GM19025 (cell line): ENCODE measurements at regions not wholly inside any gene's neighbourhood (a gene's known extent, or its start where the extent isn't known, plus 50 kb on each side); places are given as distances from the start of the nearest gene placed in this dataset.
"Not testable (repeated sequence)": the region's sequence is repeated elsewhere in the genome, so short reads cannot be mapped to it uniquely, and the experiment has no call there.

Experiments used
- ATAC-seq: cut with Tn5 transposase; IDR thresholded peaks from one replicate; pipeline ENCODE4 v1.9.1; 2021; ENCODE audit warnings: mild to moderate bottlenecking, low read depth, moderate library complexity; ENCODE audit not compliant: unreplicated experiment

DNA sequence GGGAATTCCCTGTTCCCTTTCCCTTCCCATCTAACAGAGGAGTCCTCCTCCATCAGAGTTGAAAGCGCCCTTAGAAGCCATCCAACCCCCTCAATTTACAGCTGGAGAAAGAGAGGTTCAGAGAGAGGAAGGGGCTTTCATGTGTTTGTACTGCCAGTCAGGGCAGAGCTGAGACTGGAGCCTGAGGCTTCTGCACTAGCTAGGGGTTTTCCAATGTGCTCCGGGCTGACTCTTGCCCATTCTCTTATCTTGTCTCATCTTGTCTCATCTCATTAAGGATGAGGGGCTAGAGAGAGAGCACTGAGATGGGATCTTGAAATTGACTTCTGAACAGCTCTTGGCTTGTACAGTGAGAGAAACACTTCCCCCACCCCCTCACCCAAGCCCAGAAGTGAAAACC is 67.4 kb upstream of the SHB start:
- ATAC-seq: no peak

DNA sequence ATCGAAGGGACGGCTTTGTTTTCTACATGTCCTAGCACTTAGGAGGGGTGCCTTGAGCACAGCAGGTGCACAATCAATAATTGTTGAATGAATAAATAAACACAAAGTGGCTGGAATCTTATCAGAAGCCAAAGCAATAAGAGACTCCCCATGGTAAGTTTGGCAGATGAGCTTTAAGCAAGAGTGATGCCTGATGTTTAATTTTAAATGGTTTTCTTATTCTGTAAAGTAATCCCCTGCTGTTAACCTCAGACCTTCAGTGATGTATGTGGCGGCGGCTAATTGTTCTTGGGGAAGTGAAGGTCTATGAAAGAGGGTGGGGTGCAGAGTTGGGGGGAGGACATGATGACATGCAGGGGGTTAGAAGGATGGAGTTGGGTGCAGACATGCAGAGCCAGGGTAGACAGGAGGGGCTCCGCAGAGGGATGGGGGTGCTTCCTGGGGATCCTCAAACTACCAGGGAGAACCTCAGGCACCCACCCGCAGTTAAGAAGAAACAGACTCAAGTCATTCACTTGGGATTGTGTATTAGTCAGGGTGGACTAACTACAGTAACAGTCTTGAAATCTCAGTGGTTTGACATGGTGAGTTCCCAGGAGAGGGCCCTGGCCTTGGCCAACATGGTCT is 65.7 kb upstream of the SHB start:
- ATAC-seq: no peak

DNA sequence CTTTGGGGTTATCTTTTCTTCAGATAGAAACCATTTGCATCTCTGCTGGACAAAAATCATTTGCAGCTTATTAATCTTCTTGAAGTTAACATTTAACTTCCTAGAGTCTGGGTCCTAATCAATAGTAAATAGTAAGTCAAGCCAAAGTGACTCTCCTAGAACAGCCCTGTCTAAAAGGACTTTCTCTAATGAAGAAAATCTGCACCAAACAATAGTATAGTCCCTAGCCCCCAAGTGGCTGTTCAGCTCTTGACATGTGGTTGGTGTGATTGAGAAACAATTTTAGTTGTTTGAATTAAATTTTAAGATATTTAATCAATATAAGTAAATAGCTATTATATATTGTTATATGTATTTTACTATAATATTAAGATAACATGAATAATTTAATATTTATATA is 64.6 kb upstream of the SHB start:
- no peak for ATAC-seq

DNA sequence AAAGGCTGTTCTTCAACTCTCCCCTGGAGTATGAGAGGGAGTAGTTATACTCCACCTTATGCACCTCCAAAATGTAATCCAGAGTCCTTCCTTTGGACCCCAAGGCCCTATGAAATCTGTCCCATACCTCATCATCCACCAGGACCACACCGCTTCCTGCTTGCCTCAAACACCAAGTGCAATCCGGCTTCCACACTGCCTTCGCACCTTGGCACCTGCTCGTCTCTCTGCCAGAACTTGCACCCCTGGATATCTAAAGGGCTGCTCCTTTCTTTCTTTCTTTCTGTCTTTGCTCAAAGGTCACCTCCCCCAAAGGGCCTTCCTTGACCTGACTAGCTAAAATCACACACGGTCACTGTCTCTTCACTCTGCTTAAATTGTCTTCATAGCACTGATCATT is 63.9 kb upstream of the SHB start:
- no peak for ATAC-seq

DNA sequence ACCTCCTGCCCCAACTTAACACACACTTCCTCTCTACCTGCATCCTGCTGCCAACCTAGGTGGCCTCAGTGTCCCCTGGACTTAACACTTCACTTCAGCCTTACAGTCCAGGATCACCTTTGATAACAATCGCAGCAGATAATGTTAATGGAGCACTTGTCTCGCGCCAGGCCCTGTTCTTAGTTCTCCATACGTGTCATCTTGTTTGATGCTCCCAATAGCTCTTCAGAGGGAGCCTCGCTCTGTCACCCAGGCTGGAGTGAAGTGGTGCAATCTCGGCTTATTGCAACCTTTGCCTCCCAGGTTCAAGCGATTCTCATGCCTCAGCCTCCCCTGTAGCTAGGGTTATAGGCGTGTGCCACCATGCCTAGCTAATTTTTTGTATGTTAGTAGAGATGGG is 62.7 kb upstream of the SHB start:
- ATAC-seq: no peak

DNA sequence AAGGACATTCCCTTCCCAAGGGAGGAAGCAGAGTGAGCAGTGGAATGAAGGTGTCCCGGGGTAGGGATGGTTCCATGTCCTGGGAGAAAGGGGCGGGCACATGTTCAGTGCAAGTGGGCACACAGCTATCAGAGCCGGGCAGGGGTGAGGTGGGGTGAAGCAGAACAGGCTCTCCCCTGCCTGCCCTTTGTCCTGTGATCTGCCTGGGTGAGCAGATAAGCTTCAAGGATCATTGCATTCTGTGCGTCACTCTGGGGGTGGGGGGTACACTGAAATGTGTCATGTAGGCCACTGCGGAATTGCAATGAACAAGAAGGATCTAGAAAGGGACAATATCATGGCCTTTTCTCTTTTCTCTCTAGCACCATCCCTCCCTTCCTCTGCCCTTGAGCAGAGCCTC is 61.7 kb upstream of the SHB start:
- no peak for ATAC-seq

DNA sequence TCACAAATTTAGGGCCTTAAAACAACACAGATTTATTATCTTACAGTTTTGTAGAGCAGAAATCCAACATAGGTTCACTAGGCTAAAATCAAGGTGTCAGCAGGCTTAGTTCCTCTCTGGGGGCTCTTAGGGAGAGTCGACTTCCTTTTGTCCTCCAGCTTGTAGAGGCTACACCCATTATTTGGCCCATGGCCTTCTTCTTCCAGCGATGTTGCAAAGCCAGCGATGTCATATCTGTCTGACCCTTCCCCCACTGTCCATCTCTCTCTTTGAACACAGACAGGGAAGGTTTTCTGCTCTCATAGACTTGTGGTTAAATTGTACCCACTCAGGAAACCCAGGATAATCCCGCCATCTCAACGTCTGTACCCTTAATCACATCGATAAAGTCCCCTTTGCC is 60.3 kb upstream of the SHB start:
- ATAC-seq: no peak

DNA sequence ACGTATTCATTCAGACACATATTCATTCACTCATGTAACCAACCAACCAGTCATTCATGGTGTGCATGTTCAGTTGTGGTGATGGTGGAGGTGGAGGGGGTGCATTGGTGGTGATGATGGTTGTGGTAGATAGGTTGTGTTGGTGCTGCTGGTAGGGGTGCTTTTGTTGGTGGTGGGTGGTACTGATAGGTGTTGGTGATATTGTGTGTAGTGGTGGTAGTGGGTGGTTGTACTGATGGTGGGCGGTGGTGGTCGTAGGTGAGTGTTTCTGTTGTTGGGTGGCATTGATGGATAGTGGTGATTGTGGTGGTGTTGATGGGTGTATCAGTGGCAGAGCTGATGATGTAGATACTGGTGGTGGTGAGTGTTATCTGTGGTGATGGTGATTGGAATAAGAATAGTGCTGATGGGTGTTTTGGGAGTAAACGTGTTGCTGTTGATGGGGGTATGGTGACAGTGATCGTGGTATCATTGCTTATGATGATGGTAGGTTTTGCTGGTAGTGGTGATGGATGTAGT is 59.8 kb upstream of the SHB start:
- ATAC-seq: no peak

DNA sequence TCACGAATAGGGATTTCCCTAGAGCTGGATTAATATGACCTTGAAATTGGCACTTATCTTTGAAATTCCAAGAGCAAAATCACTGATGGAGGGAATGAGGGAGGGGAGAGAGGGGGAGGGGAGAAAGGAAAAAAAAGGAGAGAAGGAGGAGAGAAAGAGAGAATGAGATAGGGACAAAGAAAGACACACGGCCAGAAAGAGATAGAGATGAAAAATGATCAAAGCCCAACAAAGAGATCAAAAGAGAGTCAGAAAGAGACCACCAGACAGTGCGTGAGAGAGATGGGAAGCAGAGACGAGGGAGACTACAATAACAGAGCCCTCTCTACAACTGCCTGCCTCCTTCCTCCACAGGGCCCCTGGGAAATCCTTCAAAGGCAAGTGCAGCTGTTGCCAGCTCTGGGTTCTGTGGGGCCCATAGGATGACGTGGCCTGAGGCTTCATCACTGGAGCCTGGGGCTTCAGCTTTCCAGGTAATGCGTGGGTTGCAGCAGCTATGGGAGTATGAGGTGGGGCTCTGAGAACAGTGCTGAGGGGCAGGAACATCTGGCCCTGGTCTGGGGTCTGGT is 58.3 kb upstream of the SHB start:
- no peak for ATAC-seq

DNA sequence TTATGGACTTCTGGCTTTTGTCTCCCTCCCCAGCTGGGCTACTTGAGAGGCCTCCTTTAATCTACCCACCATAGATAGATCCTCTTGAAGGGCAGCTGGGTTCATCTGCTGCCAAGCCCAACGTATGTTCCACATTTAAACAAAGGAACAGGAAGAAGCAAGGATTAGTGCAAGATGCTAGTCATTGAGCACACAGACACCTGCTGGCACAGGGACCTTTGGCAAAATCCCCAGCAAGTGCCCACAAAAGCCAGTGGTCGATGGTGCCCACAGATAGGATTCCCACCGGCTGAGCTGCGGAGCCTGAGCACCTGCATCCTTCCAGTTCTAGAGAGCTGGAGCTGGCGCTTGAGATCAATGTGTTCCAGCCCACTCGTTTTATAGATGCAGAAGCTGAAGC is 57.7 kb upstream of the SHB start:
- ATAC-seq: no peak

DNA sequence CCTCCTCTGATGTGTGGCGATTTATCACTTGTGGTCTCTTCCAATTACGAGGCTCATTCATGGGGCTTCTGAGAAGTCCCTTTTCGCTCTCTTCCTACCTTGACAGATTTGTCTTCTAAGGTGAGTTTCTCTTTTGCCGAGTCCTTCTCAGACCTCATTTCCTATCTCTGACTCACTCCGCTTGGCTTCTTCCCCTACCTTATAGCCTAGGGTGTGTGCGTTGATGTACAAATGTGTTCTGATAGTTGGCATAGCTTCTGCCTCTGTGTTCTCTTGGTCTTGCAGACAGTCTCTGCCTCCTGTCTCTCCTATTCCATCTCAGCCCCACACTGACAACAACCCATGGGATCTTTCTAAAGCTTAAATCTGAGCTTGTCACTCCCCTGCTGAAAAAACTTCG is 56.9 kb upstream of the SHB start:
- ATAC-seq: no peak

DNA sequence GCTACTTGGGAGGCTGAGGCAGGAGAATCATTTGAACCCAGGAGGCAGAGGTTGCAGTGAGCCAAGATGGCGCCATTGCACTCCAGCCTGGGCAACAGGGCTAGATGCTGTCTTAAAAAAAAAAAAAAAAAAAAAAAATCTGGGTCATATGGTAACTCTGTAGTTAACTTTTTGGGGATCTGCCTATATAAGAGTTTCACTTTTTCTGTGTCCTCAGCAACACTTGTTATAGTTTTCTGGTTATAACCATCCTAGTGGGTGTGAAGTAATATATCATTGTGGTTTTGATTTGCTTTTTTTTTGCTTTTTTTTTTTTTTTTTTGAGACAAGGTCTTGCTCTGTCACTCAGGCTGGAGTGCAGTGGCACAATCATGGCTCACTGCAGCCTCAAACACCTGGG is 54.3 kb upstream of the SHB start:
- not testable (repeated sequence) for ATAC-seq

DNA sequence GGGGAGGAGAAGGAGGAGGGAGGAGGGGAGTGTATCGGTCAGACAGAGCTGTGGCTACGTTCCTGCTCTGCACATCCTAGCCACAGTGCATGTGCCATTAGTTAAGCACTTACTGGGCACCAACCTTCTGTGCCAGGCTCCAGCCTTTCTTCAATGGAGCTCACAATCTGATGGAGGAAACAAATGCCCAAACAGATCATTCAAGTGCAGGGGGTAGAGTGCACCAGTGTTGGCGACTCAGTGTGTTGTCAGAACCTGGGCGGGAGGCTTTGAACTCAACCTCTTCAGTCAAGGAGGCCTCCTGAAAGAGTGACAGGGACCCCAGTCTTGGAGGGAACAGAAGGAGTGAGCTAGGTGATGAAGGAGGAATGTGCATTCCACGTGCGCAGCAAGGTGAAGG is 51.9 kb upstream of the SHB start:
- no peak for ATAC-seq

DNA sequence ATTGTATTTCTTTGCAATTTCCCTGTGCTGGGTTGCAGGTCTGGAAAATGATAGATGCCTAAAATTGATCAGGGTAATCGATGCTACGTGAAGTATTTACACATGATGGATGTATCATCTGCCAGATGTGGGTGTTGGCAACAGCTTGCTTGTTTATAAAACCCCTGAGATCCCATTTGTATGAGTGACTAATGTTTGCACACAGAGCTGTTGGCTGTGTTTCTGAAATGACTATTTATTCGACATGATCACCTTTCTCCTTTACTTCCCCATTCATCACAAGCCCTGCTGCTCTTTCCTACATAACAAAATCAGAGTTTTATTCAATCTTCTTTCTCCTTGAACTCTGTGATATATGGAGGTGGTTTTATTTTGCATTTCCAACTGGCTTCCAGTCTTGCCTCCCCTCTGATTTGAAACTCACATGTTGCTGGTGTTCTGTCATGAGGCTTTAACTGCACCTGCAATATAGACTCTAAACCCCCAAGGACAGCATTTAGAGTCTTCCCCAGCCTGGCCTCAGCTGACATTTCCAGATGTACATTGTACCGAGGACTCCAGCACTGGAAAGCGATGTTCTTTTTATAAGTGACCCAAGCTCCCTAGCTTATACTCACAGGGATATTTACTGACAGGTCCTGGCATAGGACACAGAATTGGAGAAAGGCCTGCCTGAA is 50.7 kb upstream of the SHB start:
- no peak for ATAC-seq

DNA sequence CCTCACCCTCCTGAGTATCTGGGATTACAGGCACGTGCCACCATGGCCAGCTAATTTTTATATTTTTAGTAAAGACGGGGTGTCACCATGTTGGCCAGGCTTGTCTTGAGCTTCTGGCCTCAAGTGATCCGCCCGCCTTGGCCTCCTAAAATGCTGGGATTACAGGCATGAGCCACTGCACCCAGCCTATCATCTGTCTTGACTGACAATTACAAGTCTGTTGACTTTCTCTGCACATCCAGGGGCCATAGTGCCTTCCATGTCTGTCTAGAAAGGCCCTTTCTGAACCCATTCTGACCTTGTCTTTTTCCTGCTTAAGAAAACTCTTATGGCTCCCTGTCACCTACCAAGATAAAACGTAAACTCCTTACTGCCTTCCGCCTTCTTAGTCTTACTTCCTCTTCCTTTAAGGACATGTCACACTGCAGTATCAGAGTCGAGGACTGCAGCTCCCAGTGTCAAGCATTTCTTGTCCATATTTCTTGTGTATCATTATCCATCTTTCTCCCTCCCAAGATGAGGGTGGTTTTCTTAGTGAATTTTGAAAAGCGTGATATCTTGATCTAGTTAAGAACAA is 49.9 kb upstream of the SHB start:
- ATAC-seq: no peak
